ENCODE measurements at regions not wholly inside any gene's neighbourhood (a gene's known extent, or its start where the extent isn't known, plus 50 kb on each side); places are given as distances from the start of the nearest gene placed in this dataset.

DNA sequence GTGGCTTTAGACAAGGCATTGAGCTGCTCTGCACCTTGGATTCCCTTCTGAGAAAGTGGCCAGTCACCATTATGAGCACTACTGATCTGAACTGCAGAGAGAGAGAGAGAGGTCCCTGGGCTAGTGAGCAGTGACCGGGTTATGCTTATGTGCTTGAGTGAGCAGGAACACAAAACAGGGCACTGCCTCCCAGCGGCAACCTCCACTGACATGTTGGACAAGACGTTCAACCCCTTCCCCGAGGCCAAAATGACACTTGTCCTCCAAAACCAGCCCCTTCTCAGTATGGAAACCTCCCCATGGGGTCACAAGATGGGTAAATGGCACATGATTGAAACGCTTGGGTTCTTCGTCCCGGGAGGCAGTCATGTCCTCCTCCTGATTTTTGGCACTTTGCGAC, 339.4 kb upstream of the ZMIZ1 start:
- TF ChIP-seq, protein P1, sequence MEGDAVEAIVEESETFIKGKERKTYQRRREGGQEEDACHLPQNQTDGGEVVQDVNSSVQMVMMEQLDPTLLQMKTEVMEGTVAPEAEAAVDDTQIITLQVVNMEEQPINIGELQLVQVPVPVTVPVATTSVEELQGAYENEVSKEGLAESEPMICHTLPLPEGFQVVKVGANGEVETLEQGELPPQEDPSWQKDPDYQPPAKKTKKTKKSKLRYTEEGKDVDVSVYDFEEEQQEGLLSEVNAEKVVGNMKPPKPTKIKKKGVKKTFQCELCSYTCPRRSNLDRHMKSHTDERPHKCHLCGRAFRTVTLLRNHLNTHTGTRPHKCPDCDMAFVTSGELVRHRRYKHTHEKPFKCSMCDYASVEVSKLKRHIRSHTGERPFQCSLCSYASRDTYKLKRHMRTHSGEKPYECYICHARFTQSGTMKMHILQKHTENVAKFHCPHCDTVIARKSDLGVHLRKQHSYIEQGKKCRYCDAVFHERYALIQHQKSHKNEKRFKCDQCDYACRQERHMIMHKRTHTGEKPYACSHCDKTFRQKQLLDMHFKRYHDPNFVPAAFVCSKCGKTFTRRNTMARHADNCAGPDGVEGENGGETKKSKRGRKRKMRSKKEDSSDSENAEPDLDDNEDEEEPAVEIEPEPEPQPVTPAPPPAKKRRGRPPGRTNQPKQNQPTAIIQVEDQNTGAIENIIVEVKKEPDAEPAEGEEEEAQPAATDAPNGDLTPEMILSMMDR (IDR thresholded peaks at IDR 0.05), result no peak
- peaks cover 4 to 18% (median 11%) of the 10 kb centered on the region in 9 donors for H3K4me1 ChIP-seq
- intact Hi-C loops (cut with DNase I), result no loop called here
- no peaks in the 10 kb centered on the region for H3K36me3 ChIP-seq
- ATAC-seq, result no peak
- H3K27me3 ChIP-seq, result no peaks in the 10 kb centered on the region
- H3K4me3 ChIP-seq, result no peak overlapping the region
- no peak overlapping the region for H3K27ac ChIP-seq
- WGBS, 2 donors, result 94 to 96% methylated on average over 8 of the region's 8 CpGs
- no peaks in the 10 kb centered on the region for H3K9me3 ChIP-seq
- DNase-seq, result no peak

DNA sequence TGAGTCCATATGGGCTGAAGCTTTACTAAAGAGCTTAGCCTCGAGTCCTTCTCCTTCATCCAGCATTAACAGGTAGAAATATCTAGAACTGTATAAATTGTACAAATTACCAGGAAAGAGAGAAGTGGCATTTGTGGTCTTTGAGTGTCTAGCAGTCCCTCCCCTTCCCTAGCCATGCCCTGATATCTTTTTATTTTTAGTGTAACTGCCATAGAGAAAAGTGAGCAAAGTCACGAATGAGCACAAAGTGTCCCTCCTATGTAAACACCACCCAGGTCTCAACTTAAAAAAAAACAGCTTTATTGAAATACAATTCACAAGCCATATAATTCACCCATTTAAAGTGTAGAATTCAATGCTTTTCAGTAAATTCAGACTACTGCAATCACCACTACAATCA, 339.0 kb upstream of the ZMIZ1 start:
- DNase-seq, result no peak

DNA sequence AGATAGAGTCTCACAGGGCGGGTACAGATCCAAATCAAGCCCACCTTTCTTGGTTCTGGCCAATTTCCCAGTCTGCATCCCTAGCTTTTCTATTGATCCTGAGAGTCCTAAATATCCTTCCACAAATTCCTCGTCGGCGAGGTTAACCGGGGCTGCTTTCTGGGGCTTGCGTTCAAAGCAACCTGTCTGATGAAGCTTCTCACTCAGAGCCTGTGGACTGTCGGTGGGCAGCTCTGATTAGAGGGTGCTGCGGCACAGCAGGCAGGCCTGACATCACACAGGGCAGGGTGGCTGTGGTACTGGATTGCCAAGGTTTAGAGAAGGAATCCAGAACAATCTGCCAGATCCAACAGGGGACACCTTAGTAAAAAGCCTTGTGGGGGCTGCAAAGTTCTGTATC, 338.0 kb upstream of the ZMIZ1 start:
- Histone ChIP-seq H3K27me3 (no peaks in the 10 kb centered on the region), H3K4me3 (no peak overlapping the region), H3K4me1 (peaks cover 4 to 18% (median 11%) of the 10 kb centered on the region in 9 donors), H3K27ac (no peak overlapping the region), H3K9me3 (no peaks in the 10 kb centered on the region), H3K36me3 (no peaks in the 10 kb centered on the region)
- WGBS, 2 donors, result 92 to 95% methylated on average over 8 of the region's 8 CpGs
- TF ChIP-seq, protein P1 (IDR thresholded peaks at IDR 0.05), result no peak
- intact Hi-C loops (cut with DNase I), result no loop called here
- ATAC-seq (no peak), DNase-seq (no peak)

More for the DNA sequence above, 339.0 kb upstream of the ZMIZ1 start:
- no peak overlapping the region for H3K4me3 ChIP-seq
- intact Hi-C loops (cut with DNase I), result no loop called here
- no peak overlapping the region for H3K27ac ChIP-seq
- TF ChIP-seq, protein P1 (IDR thresholded peaks at IDR 0.05), result no peak
- H3K36me3 ChIP-seq, result no peaks in the 10 kb centered on the region
- no peaks in the 10 kb centered on the region for H3K9me3 ChIP-seq
- peaks cover 4 to 18% (median 11%) of the 10 kb centered on the region in 9 donors for H3K4me1 ChIP-seq
- no peaks in the 10 kb centered on the region for H3K27me3 ChIP-seq
- ATAC-seq, result no peak
- WGBS, 2 donors, result 42 to 65% methylated on average over 2 of the region's 2 CpGs

DNA sequence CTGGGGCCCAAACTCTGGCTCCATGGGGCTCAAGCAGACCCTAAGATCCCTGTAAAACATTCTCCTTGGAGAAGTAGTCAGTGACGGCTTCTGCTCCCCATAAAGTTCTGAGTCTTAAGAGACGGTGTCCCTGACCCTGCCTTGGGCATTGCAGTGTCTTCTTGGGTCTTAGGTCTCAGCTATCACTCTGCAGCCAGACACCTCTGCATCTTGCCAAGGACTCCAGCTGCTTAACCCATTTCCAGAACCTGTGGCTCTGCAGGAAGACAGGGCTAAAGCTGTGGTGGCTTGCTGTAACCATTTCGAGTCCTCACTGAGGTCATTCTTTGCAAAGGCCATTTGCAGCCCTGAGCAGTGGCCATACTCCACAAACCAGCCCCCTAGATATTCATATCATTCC, 337.1 kb upstream of the ZMIZ1 start:
- DNase-seq (no peak), ATAC-seq (no peak)
- H3K36me3 ChIP-seq, result no peaks in the 10 kb centered on the region
- TF ChIP-seq, protein P1 (IDR thresholded peaks at IDR 0.05), result no peak
- H3K27ac ChIP-seq, result no peak overlapping the region
- no peak overlapping the region for H3K4me3 ChIP-seq
- intact Hi-C loops (cut with DNase I), result no loop called here
- H3K9me3 ChIP-seq, result no peaks in the 10 kb centered on the region
- H3K4me1 ChIP-seq, result peaks cover 4 to 18% (median 11%) of the 10 kb centered on the region in 9 donors
- no peaks in the 10 kb centered on the region for H3K27me3 ChIP-seq
- 71 to 90% methylated on average over 3 of the region's 3 CpGs for WGBS, 2 donors
